Ecto neural progenitor cell (in vitro differentiated cells): ENCODE measurements at regions not wholly inside any gene's neighbourhood (a gene's known extent, or its start where the extent isn't known, plus 50 kb on each side); places are given as distances from the start of the nearest gene placed in this dataset.
"Not testable (repeated sequence)": the region's sequence is repeated elsewhere in the genome, so short reads cannot be mapped to it uniquely, and the experiment has no call there.

Experiments used
- DNase-seq: peaks from one replicate; pipeline ENCODE4 v3.0.0-alpha.2; 2018; ENCODE audit warnings: low spot score

- DNase-seq, result no peak
These were observed 133.7 kb downstream of the ATL2 start for GRCh38 chr2:38243186-38243880.

- no peak for DNase-seq
These were observed 137.6 kb downstream of the ATL2 start for GRCh38 chr2:38239452-38239851.

- DNase-seq, result not testable (repeated sequence)
These were observed 138.4 kb downstream of the ATL2 start for GRCh38 chr2:38238705-38239104.

- no peak for DNase-seq
These were observed 139.8 kb downstream of the ATL2 start for GRCh38 chr2:38237311-38237710.

- no peak for DNase-seq
These were observed 143.7 kb downstream of the ATL2 start for GRCh38 chr2:38233231-38233983.

- no peak for DNase-seq
These were observed 144.6 kb downstream of the ATL2 start for GRCh38 chr2:38232454-38232853.

GRCh38 chr2:38230756-38231155 lies 146.3 kb downstream of the ATL2 start:
- no peak for DNase-seq

- DNase-seq, result no peak
These were observed 148.3 kb downstream of the ATL2 start for GRCh38 chr2:38228753-38229152.

GRCh38 chr2:38224821-38225437 lies 149.0 kb upstream of the CYP1B1 start:
- DNase-seq, result no peak

- no peak for DNase-seq
These were observed 148.2 kb upstream of the CYP1B1 start for GRCh38 chr2:38224181-38224580.

- DNase-seq, result no peak
These were observed 147.3 kb upstream of the CYP1B1 start for GRCh38 chr2:38223256-38223655.

GRCh38 chr2:38220164-38220563 lies 144.2 kb upstream of the CYP1B1 start:
- no peak for DNase-seq

GRCh38 chr2:38218995-38219394 lies 143.0 kb upstream of the CYP1B1 start:
- no peak for DNase-seq

GRCh38 chr2:38218591-38218991 lies 142.6 kb upstream of the CYP1B1 start:
- no peak for DNase-seq

GRCh38 chr2:38217401-38218188 lies 141.6 kb upstream of the CYP1B1 start:
- no peak for DNase-seq

- no peak for DNase-seq
These were observed 140.9 kb upstream of the CYP1B1 start for GRCh38 chr2:38216886-38217285.

GRCh38 chr2:38215993-38216392 lies 140.0 kb upstream of the CYP1B1 start:
- no peak for DNase-seq

GRCh38 chr2:38215522-38215921 lies 139.6 kb upstream of the CYP1B1 start:
- DNase-seq, result no peak

GRCh38 chr2:38214209-38214717 lies 138.3 kb upstream of the CYP1B1 start:
- DNase-seq, result peak; percentile 60

GRCh38 chr2:38213619-38214167 lies 137.7 kb upstream of the CYP1B1 start:
- DNase-seq, result no peak

GRCh38 chr2:38212312-38212711 lies 136.4 kb upstream of the CYP1B1 start:
- DNase-seq, result no peak

GRCh38 chr2:38207168-38207567 lies 131.2 kb upstream of the CYP1B1 start:
- no peak for DNase-seq
